HG02938 (cell line): ENCODE measurements at regions not wholly inside any gene's neighbourhood (a gene's known extent, or its start where the extent isn't known, plus 50 kb on each side); places are given as distances from the start of the nearest gene placed in this dataset.
A peak's percentile ranks its signal among the peaks of the same experiment; 100 is the strongest.
"Not testable (repeated sequence)": the region's sequence is repeated elsewhere in the genome, so short reads cannot be mapped to it uniquely, and the experiment has no call there.

Experiments
- ATAC-seq: cut with Tn5 transposase; IDR thresholded peaks from one replicate; pipeline ENCODE4 v1.9.1; 2021; ENCODE audit warnings: mild to moderate bottlenecking, moderate library complexity; ENCODE audit not compliant: unreplicated experiment

DNA sequence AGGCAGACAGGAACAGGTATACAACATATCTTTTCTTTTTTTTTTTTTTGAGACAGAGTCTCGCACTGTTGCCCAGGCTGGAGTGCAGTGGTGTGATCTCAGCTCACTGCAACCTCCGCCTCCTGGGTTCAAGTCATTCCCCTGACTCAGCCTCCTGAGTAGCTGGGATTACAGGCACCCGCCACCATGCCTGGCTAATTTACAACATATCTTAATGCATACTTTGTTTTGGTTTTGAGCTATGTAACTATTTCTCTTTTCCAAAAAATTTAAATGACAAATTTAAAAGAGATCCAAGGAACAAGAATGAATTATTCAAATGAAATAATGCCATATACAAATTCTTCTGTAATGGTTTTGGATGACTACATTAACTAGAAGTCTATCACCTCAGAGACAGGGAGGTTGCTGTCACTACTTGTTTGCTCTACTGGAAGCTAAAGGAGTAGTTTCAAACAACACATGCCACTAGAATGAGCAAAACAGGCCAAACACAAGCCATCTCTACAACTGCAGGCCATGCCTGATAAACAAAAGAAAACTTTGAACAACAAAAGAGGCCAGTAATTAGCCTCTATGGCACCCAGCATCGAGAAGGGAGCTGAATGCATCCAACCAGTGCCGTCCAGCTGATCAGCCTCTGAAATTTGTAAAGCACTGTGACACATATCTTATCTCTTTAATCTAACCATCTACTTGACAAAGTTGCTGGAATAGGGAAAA is 133.6 kb upstream of the VOPP1 start:
- ATAC-seq: not testable (repeated sequence)

DNA sequence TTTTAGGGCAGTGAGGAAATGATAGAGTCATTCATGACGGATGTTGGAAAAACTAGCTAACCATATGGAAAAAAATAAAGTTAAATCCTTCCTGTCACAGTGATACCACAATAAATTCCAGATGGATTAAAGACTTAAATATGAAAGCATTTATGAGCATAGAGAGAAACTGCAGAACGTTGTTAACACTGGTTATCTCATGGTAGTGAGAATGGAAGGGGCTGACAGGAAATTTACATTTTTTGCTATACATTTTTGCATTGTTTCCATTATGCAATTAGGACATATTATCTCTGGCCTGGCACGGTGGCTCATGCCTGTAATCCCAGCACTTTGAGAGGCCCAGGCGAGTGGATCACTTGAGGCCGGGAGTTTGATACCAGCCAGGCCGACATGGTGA is 130.5 kb upstream of the VOPP1 start:
- not testable (repeated sequence) for ATAC-seq

DNA sequence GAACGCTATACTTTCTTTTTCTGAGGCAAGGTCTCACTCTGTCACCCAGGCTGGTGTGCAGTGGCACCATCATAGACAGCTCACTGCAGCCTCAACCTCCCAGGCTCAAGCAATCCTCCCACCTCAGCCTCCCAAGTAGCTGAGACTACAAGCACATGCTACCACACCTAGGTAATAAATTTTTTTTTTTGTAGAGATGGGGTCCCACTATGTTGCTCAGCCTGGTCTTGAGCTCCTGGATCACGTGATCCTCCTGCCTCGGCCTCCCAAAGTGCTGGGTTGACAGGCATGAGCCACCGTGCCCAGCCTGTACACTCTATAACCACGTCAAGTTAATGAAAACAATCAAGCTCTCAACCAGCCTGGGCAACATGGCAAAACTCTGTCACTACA is 127.1 kb upstream of the VOPP1 start:
- not testable (repeated sequence) for ATAC-seq

DNA sequence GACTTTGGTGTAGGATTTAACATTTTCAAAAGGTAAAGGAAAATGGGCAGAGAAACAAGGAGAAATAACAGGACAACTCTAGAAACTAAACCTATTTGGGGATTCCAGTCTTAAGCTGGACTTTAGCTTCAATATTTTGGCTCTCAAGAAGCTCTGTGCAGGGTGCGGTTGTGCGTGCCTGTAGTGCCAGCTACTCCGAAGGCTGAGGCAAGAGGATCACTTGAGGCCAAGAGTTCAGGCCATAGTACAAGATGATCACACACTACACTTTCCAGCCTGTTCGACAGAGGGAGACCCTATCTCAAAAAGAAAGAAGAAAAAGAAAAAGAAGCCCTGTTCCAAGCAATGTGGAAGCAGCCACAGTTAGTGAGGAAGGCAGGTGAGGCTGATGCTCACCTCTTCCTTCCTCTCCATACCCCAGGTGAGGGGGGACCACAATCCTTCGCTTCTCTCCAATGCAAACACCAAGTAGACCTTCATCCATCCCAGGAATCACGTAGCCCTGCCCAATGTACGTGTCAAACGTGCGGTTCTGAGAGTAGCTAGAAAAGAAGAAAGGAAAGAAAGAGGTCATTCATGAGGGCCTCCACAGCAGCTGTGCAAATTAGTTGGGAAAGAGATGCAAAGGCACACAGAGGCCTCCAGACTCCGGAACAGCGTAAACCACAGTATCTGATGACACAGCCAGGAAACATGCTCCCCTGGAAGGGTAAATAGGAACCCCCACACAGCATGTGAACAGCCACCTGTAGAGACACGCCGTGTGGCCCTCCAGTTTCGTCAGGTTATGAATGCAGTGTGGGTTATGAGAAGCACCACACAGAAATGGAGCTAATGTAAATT is 126.5 kb upstream of the VOPP1 start:
- peak; percentile 82 for ATAC-seq

DNA sequence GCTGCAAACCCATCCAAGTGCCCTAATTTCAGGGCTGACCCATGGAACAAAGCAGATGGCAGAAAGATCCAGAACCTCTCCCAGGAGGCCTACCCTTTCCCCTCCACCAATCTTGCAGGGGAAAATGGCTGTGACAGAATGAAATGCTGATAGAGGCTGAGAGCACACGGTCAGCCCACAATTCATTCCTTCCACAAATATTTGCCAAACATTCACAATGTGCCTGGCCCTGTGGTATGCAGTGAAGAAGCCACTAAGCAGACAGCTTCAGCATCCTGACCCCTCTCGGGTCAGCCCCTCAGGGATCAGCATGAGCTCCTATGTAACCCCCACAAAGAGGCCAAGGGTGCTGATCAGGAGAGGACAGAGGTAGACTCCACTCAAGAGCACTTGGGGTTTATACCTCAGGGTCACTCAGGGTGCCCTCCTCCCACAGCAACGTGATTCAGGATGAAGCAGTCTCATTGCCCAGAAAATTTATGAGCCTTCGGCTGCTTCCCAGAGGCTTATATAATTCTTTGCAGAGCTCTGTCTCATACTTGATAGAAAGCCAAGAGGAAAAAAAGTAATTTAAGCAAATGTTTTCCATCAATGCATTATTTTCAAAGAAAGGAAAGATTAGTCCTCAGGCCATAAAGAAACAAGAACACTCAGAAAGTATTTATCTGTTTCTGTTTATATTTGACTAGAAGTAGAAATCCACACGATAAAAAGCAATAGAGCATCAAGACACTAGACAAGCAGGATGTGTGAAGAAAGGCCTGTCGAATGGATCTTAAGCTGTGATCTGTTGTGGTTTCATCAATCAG is 123.8 kb upstream of the VOPP1 start:
- ATAC-seq: not testable (repeated sequence)

DNA sequence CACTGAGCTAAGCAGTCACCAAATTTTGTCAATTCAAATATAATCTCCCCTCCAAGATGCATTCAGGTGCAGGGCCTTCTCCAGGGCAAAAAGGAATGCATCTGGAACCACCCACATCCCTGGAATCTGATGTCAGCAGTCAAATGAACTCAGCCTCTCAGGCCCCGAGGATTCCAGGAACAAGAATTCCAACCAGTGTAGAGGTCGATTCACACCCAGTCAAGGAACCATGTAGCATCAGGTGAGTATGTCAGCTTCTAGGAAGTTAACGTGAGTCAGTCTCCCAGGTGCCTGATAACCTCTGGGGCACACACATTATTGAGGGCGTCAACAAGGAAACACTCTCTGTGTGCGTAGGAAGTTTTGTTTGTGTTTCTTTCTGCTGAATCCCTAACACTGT is 122.2 kb upstream of the VOPP1 start:
- ATAC-seq: not testable (repeated sequence)

DNA sequence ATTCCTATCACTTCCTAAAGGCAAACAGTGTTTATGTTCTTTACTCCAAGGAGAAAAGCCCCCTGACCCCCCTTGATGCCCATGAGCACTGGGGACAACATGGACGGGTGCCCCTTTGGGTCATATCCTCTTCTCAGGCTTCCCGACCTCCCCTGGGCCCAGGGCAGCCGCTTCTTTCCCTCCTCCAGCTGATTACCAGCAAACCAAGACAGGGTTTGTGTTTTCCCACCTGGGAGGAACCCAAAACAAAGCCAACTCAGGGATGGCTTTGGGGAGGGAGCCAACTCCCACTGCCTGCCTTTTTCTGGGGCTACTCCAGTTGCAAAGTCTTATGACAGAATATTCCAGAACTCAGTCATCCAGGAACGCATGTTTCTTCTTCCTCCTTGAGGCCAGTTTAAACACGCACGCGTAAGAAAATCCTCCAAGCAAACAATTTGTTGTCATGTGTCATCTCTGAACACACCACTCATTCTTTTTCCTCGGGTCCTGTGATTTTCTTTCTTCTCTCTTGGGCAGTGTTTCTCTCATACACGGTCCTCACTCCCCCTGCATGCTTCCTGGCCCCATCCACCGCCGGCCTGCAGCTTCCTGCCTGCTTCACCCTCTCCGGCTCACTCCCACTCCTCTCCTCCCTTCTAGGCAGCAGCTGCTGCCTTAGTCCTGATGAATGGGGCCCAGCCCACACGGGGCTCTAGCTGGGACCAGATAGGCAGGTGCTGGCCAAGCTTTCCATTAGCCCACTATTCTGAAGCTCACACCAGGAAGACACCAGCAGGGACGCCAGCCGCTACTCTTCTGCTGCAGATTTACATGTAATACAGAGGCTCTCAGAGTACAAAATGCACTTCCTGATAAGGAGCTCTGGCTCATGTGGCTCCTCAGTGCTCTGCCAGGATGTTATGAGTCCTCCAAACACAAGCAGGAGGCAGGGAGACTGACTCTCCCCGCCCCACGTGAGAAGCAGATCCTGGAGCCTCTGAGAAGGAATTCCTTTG is 116.7 kb upstream of the VOPP1 start:
- ATAC-seq: not testable (repeated sequence)

DNA sequence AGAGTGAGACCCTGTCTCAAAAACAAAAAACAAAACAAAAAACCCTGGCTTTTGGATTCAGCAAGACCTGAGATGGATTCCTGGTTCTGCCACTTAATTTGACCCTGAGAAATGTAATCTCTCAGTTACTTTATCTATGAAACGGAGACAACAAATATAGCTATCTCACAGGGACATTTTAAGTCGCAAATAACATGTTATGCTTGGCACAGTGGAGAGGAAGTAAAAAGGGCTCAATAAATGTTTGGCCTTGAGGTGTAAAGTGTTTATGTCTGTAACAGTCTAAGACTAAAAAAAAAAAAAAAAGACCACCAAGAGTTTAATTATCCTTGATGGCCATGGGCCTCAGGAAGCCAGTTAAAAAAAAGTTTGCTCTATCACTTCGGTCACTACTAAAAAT is 116.0 kb upstream of the VOPP1 start:
- ATAC-seq: not testable (repeated sequence)

DNA sequence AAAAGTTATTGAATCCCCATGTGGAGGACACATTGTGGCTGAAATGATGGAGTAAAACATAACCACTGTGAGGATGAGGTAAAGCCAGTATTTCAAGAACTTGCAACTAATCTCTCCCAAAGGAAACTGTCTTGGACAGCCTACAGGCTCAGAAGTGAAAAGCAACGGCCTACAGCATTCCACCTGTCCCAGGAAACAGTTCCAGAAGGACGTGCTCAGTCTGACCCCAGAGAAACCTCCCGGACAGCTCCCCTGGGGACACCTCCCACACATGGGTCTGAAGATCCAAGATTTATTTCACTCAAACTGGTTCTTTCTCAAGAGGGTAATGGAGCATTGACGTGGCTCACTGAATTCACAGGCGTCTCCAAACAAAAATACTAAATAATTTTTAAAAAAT is 115.0 kb upstream of the VOPP1 start:
- ATAC-seq: not testable (repeated sequence)

DNA sequence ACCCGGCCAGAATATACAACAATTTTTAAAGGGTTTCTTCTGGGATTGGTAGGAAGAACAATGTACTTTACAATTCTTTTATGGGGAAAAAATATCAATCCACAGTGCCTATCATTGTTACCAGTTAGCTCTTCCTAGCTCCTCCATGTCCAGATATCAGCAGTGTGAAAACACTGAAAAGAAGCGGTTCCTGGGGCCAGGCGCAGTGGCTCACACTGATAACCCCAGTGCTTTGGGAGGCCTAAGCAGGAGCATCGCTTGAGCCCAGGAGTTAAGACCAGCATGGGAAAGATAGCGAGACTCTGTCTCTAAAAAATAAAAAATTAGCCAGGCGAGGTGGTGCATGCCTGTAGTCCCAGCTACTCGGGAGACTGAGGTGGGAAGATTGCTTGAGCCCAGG is 114.5 kb upstream of the VOPP1 start:
- not testable (repeated sequence) for ATAC-seq

DNA sequence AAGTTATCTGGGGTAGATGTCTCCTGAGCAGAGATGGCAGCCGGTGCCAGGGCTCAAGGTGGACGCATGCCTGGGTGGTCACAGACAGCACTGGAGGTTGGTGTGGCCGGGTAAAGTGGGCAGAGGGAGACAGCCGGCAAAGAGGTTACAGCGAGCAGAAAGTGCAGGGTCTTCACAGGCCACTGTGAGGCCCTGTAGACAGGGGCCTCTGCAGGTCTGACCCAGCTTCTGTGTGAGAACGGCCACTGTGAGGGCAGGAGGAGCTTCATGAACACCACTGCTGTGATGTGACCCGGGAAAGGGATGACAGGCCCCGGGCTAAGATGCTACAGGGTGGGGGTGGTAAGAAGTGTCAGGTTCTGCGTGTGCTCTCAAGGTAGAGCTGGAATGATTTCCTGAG is 111.2 kb upstream of the VOPP1 start:
- ATAC-seq: not testable (repeated sequence)

DNA sequence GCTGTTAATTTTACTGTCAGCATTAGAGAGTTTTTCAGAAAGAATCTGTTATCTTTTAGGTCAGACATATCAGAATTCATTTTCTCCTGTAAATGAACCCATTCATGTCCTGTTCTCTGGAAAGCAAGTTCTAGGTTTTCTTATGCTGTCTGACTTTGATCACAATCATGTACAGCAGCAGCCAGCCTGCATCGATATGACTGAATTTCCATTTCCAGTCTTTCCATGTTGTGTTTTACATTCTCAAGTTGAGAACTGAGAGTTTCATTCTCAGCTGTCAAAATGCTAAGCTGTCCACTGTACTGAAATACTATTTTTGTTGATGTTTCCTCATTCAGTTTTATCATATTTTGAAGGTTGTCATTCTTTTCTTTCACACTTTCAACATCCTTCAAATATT is 103.3 kb upstream of the VOPP1 start:
- not testable (repeated sequence) for ATAC-seq

DNA sequence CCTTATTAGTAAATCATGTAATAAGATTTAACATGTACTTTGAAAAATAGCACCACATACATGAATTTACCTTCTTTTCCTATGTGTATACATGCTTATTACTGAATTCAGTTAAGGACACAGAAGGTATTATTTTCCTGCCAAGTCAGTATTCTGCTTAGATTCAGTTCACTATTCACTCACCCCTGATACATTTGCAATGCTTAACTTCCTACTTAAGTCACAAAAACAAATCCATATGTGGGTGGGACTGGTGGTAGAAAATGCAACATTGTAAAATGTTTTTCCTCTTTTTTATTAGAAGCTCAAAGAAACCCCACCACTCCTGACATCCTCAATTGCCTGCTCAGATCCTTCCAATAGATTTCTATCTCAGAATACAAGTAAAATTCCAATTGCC is 101.2 kb upstream of the VOPP1 start:
- not testable (repeated sequence) for ATAC-seq

DNA sequence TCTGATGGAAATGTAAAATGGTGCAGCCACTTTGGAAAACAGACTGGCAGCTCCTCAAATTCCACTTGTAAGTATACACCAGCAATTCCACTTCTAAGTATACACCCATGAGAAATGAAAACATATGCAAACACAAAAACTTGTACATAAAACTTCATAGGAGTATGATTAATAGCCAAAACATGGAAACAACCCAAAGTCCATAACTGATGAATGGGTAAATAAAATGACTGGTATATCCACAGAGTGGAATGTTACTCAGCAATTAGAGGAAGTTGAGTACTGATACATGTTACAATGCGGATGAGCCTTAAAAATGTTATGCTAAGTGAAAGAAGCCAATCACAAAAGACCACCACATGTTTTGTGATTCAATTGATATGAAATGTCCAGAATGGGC is 99.8 kb upstream of the VOPP1 start:
- ATAC-seq: not testable (repeated sequence)

DNA sequence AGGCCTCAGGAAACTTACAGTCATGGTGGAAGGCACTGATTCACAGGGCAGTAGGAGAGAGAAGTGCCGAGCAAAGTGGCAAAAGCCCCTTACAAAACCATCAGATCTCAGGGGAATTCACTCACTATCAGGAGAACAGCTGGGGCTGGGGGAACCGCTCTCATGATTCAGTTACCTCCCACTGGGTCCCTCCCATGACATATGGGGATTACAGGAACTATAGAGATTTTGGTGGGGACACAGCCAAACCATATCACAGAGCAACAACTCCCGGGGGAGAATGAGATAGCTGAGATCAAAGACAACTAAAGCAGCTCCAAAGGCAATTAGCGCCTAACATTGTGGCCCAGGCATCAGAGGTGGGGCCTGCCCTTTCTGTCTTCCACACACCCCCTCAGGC is 85.4 kb upstream of the VOPP1 start:
- ATAC-seq: no peak

DNA sequence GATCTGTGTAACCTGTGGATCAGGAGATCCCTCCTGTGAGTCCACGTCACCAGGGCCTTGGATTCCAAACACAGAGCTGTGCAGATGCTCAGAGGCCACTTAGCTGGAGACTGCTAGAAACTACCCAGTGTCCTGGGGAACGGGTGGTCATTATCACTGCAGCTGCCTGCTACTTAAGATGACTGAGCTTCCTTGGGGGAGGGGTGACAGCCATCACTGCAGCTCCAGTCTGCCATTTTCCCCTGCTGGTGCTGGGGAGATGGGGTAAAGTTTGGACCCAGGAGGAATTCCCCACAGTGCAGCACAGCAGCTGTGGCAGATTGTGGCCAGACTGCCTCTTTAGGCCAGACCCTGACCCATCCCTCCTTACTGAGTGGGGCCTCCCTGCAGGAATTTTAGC is 78.8 kb upstream of the VOPP1 start:
- ATAC-seq: no peak

DNA sequence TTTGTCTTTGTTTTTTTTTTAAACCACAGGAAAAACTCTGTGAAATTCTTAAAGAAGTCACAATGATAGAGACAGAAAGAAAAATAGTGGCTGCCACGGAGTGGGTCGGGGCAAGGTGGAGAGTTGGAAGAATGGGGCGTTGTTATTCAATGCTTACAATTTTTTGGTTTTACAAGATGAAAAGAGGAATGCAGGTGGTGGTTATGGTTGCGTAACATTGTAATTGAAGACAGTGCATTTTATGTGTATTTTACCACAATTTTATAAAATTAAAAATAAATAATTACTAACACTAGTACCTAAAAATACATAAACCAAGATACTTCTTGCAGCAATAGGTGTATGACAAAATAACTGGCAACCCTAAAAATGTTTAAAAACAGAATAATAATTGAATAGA is 76.9 kb upstream of the VOPP1 start:
- ATAC-seq: no peak

DNA sequence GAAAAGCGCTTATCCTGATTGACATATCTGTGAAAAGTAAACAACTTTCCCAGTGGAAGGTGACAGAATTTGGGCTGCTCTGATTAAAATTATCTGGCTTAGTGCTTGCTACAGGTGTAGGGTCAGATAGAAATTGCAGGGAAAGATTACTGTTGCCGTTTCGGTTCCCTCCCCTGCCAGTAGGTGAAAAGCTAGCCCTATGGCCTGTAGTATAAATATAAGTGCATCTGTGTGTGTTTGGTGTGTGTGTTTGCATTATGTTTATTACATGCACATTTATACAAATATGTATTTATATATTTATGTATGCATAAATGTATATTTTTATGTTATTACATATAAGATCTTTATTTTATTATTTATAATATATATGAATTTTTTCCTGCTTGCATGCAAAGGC is 72.3 kb upstream of the VOPP1 start:
- ATAC-seq: no peak

DNA sequence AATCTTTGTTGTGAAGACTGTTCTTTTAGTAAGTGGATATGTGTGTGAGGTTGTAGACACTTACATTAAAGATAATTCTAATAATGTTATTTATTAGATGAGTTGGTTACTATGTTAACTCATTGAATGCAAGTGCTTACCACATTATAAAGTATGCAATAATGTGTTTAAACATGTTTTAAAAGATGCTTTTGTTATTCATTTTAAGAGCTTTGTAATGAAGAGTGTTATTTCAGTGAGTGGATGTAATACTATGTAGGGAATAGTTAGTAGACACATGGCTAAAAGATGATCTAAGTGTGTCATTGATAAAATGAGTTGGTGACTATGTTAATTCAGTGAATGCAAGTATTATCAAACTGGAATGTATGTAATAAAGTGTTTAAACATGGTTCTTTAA is 70.0 kb upstream of the VOPP1 start:
- ATAC-seq: no peak

DNA sequence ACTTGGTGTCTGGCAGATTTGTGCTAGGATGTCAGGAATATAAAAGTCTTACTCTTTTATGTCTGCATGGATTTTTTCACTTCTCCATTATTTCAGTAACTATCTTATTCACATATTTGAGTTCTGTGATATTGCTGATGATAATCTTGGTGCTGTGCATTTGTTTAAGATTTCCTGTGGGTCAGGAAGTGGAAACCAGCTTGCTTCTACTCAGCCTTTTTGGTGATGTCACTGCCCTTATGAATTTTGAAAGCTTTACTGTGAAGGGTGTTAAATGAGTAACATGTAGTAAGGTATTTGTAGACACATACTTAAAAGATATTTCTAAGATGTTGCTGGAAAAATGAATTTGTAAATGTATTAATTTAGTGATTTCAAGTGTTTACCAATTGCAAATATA is 69.5 kb upstream of the VOPP1 start:
- ATAC-seq: peak; percentile 71
